Skeletal muscle cell (primary cell): ENCODE measurements at regions not wholly inside any gene's neighbourhood (a gene's known extent, or its start where the extent isn't known, plus 50 kb on each side); places are given as distances from the start of the nearest gene placed in this dataset.
"Not testable (repeated sequence)": the region's sequence is repeated elsewhere in the genome, so short reads cannot be mapped to it uniquely, and the experiment has no call there.

Source experiments
- DNase-seq: peaks from one replicate; pipeline ENCODE4 v3.0.0-alpha.2; 2010; ENCODE audit warnings: low read depth
- H3K4me3 ChIP-seq: 2 replicates; pipeline ENCODE4 v1.5.1; 2011; ENCODE audit warnings: low read depth, mild to moderate bottlenecking, control low read depth, low read length, moderate library complexity

DNA sequence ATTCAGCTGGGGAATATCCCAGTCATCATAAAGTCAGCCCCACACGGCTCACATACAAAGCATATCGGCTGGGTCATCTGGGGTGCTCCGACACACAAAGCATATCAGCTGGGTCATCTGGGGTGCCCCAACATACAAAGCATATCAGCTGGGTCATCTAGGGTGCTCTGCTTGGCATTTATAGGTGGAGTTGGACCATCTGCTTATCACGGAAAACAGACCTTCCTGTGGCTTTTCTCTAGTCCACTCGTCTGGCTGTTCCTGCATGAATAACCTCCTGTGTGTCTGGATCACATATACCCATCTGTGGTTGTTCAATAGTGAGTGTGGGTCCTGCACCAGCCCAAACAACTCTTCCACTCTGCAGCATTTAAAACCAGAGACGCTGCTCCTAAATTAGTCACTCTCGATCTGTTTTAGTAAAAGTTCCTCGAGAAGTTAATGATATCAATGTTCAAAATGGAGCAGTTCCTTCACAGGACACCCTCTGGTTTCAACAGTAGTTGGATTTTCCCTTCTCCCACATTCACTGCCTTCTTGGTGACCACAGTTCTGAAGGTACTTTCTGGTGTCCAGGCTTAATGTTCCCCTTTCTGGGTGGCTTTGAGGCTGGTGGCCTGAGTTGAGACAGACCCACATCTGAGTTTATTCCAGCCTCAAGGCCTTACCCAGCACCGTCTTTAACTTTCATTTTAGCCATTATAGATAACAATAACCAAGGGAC lies 70.0 kb upstream of the FRG1 start:
- no peak for DNase-seq
- H3K4me3 ChIP-seq = no peak overlapping the region

GRCh38 chr4:189874591-189874990 lies 66.1 kb upstream of the FRG1 start:
- no peak for DNase-seq

GRCh38 chr4:189881190-189881589 lies 59.5 kb upstream of the FRG1 start:
- not testable (repeated sequence) for DNase-seq, H3K4me3 ChIP-seq

More at GRCh38 chr4:189874591-189874990, 66.1 kb upstream of the FRG1 start:
- H3K4me3 ChIP-seq = no peak overlapping the region

DNA sequence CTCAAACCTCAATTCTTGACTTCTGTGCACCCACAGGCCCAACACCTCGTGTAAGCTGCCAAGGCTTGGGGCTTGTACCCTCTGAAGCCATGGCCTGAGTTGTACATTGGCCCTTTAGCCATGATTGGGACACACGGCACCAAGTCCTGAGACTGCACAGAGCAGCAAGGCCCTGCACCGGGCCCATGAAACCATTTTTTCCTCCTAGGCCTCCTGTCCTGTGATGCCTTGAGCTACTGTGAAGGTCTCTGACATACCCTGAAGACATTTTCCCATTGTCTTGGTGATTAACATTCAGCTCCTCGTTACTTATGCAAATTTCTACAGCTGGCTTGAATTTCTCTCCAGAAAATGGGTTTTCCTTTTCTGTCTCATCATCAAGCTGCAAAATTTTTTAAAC lies 52.3 kb upstream of the FRG1 start:
- not testable (repeated sequence) for DNase-seq, H3K4me3 ChIP-seq
